SU-DHL-6 (cell line): ENCODE measurements at regions not wholly inside any gene's neighbourhood (a gene's known extent, or its start where the extent isn't known, plus 50 kb on each side); places are given as distances from the start of the nearest gene placed in this dataset.

Source experiments
- CTCF ChIP-seq: fragments of 200-600 bp; sonication (generic); IDR thresholded peaks from one replicate; pipeline ENCODE4 v1.5.1; 2017; ENCODE audit warnings: antibody characterized with exemption, mild to moderate bottlenecking, low read length, moderate library complexity; ENCODE audit not compliant: insufficient read depth, poor library complexity, severe bottlenecking
- EZH2phosphoT487 ChIP-seq: fragments of 200-600 bp; sonication (generic), shearing (Covaris generic); conservative IDR thresholded peaks from 2 replicates; pipeline ENCODE4 v1.6.1; 2018; ENCODE audit warnings: mild to moderate bottlenecking, antibody characterized with exemption, low read length, moderate library complexity, mixed read lengths

- no peak for TF ChIP-seq CTCF
- TF ChIP-seq EZH2phosphoT487: no peak
Observed at GRCh38 chr9:13364271-13365000, 84.9 kb upstream of the MPDZ start.
